Keratinocyte (primary cell): ENCODE measurements at regions not wholly inside any gene's neighbourhood (a gene's known extent, or its start where the extent isn't known, plus 50 kb on each side); places are given as distances from the start of the nearest gene placed in this dataset.

Experiments
- DNase-seq: peaks from one replicate; pipeline ENCODE4 v3.0.0-alpha.2; 2011; ENCODE audit warnings: low read depth, missing footprints, low spot score
- FAIRE-seq: peaks from 2 replicates; lab custom pipeline; 2011; peaks lifted over from hg19 to GRCh38; lab: Jason Lieb, UNC
- H2AFZ ChIP-seq: 2 replicates; pipeline ENCODE4 v1.6.0; 2012; ENCODE audit warnings: low read length, control low read depth, inconsistent platforms; ENCODE audit not compliant: control insufficient read depth
- H3K27ac ChIP-seq: 2 replicates; pipeline ENCODE4 v1.5.1; 2011; ENCODE audit warnings: low read length; ENCODE audit not compliant: control insufficient read depth, insufficient read depth
- H3K27me3 ChIP-seq: 3 replicates; pipeline ENCODE4 v1.6.0; 2011; ENCODE audit warnings: low read length; ENCODE audit not compliant: control insufficient read depth, insufficient read depth; ENCODE audit errors: extremely low read depth
- H3K36me3 ChIP-seq, 2 experiments: 2 replicates in 1 of 2; 3 replicates in 1 of 2; pipeline ENCODE4 v1.5.1; 2011; ENCODE audit warnings: low read length in 2 of 2, mild to moderate bottlenecking in 1 of 2; ENCODE audit not compliant: control insufficient read depth in 2 of 2, insufficient read depth in 2 of 2; ENCODE audit errors: extremely low read depth in 1 of 2
- H3K4me1 ChIP-seq: 3 replicates; pipeline ENCODE4 v1.5.1; 2011; ENCODE audit warnings: low read length; ENCODE audit not compliant: control insufficient read depth, insufficient read depth; ENCODE audit errors: extremely low read depth
- H3K4me2 ChIP-seq: 3 replicates; pipeline ENCODE4 v1.6.0; 2011; ENCODE audit warnings: low read depth, low read length; ENCODE audit not compliant: control insufficient read depth, insufficient read depth; ENCODE audit errors: extremely low read depth
- H3K4me3 ChIP-seq, 3 experiments: fragments of 200-600 bp in 1 of 3; sonication (generic) in 1 of 3; 2 replicates in 2 of 3; 3 replicates in 1 of 3; pipeline ENCODE4 v1.5.1; 2011 to 2016; ENCODE audit warnings: low read length in 3 of 3, mild to moderate bottlenecking in 3 of 3, control low read depth in 2 of 3, inconsistent platforms in 1 of 3, low read depth in 1 of 3, mixed read lengths in 1 of 3, mixed run types in 1 of 3, moderate library complexity in 1 of 3; ENCODE audit not compliant: control insufficient read depth in 2 of 3, insufficient read depth in 2 of 3; ENCODE audit errors: extremely low read depth in 1 of 3
- H3K79me2 ChIP-seq: 2 replicates; pipeline ENCODE4 v1.6.0; 2012; ENCODE audit warnings: low read length; ENCODE audit not compliant: control insufficient read depth, insufficient read depth
- H3K9ac ChIP-seq: 3 replicates; pipeline ENCODE4 v1.6.0; 2011; ENCODE audit warnings: low read length; ENCODE audit not compliant: control insufficient read depth, insufficient read depth; ENCODE audit errors: extremely low read depth
- H3K9me1 ChIP-seq: 3 replicates; pipeline ENCODE4 v1.6.0; 2011; ENCODE audit warnings: low read length; ENCODE audit not compliant: control insufficient read depth, insufficient read depth; ENCODE audit errors: extremely low read depth
- H3K9me3 ChIP-seq: 2 replicates; pipeline ENCODE4 v1.5.1; 2012; ENCODE audit warnings: low read depth, low read length; ENCODE audit not compliant: control insufficient read depth
- H4K20me1 ChIP-seq: 3 replicates; pipeline ENCODE4 v1.6.0; 2011; ENCODE audit warnings: low read length; ENCODE audit not compliant: control insufficient read depth, insufficient read depth; ENCODE audit errors: extremely low read depth
- CTCF ChIP-seq, 3 experiments: IDR thresholded peaks in 1 of 3; conservative IDR thresholded peaks in 1 of 3; optimal IDR thresholded peaks in 1 of 3; 2 replicates in 2 of 3; 3 replicates in 1 of 3; pipeline versions ENCODE3 to v1.5.1; 2011; ENCODE audit warnings: low read length in 3 of 3, mild to moderate bottlenecking in 3 of 3, moderate library complexity in 2 of 3, control low read depth in 1 of 3, inconsistent platforms in 1 of 3; ENCODE audit not compliant: insufficient read depth in 2 of 3; ENCODE audit errors: extremely low read depth in 1 of 3
- EZH2 ChIP-seq: IDR thresholded peaks from one replicate; pipeline ENCODE4 v1.6.1; 2012; ENCODE audit warnings: inconsistent platforms, mild to moderate bottlenecking, low read length, moderate library complexity
- dilution Hi-C: fragments of 300-500 bp; cut with MboI; formaldehyde crosslinking; loops from one replicate; pipeline ENCODE4 v1.7.0; 2020; ENCODE audit warnings: low sequenced_read_pairs; ENCODE audit not compliant: extremely low pct_ligation_motif_present

DNA sequence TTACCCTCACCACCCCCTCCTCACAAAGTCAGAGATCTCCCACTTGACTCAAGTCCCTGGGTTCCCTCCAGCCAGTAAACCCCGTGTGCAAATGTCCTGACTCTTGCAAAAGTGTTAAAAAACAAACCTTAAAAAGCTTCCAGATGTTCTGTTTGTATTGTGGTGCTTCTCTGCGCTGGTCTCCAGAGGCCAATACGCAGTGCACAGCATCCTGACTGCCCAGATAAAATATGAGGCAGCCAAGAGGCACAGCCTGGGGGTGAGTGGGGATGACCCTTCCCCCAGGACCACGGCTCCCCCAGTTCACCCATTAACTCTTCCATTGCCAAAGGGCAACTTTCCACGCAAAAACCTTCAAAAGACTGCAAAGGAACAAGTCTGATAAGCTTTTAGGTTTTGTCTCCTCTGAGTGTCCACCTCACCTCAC, 291.8 kb downstream of the SOX9 start:
- H3K79me2 ChIP-seq = peaks cover 52% of the 10 kb centered on the region
- no peak for TF ChIP-seq EZH2
- TF ChIP-seq CTCF (optimal IDR thresholded peaks at IDR 0.05 in 1 of 3, IDR thresholded peaks at IDR 0.05 in 1 of 3, conservative IDR thresholded peaks at IDR 0.05 in 1 of 3; ENCODE audit: extremely low read depth in 1 of 3, insufficient read depth in 2 of 3, low read length in 3 of 3) = no peak
- no peaks in the 10 kb centered on the region for H4K20me1 ChIP-seq
- FAIRE-seq = no peak
- H3K9me1 ChIP-seq = peaks cover 2% of the 10 kb centered on the region
- H3K4me2 ChIP-seq = no peak overlapping the region
- H3K4me3 ChIP-seq = no peak overlapping the region
- H2AFZ ChIP-seq = no peak overlapping the region
- peaks cover 44% of the 10 kb centered on the region for H3K4me1 ChIP-seq
- peaks cover under 1% of the 10 kb centered on the region for H3K9me3 ChIP-seq
- dilution Hi-C loops = no loop called here
- H3K36me3 ChIP-seq = peaks cover 9 to 16% of the 10 kb centered on the region in 2 experiments
- DNase-seq = no peak
- no peak overlapping the region for H3K27ac ChIP-seq
- no peak overlapping the region for H3K9ac ChIP-seq
- H3K27me3 ChIP-seq = no peaks in the 10 kb centered on the region

- DNase-seq (no peak), FAIRE-seq (no peak)
- H3K9me3 ChIP-seq = peaks cover 6% of the 10 kb centered on the region
- no peaks in the 10 kb centered on the region for H4K20me1 ChIP-seq
- H3K27ac ChIP-seq = no peak overlapping the region
- no peaks in the 10 kb centered on the region for H3K9me1 ChIP-seq
- dilution Hi-C loops = no loop called here
- H3K79me2 ChIP-seq = peaks cover 51% of the 10 kb centered on the region
- TF ChIP-seq EZH2 (no peak), CTCF (optimal IDR thresholded peaks at IDR 0.05 in 1 of 3, IDR thresholded peaks at IDR 0.05 in 1 of 3, conservative IDR thresholded peaks at IDR 0.05 in 1 of 3; ENCODE audit: extremely low read depth in 1 of 3, insufficient read depth in 2 of 3, low read length in 3 of 3) (no peak)
- H3K4me2 ChIP-seq = no peak overlapping the region
- H3K4me1 ChIP-seq = peaks cover 38% of the 10 kb centered on the region
- no peaks in the 10 kb centered on the region for H3K27me3 ChIP-seq
- H3K9ac ChIP-seq = no peak overlapping the region
- no peak overlapping the region for H3K4me3 ChIP-seq
- H2AFZ ChIP-seq = no peak overlapping the region
- H3K36me3 ChIP-seq = peaks cover 15 to 20% of the 10 kb centered on the region in 2 experiments
Measured at GRCh38 chr17:72413077-72414031, 292.5 kb downstream of the SOX9 start.
